M059J (cell line): ENCODE measurements at regions not wholly inside any gene's neighbourhood (a gene's known extent, or its start where the extent isn't known, plus 50 kb on each side); places are given as distances from the start of the nearest gene placed in this dataset.
"Not testable (repeated sequence)": the region's sequence is repeated elsewhere in the genome, so short reads cannot be mapped to it uniquely, and the experiment has no call there.

Experiments
- DNase-seq: peaks from one replicate; pipeline ENCODE4 v3.0.0-alpha.2; 2012; ENCODE audit warnings: low read depth

- DNase-seq, result peak; percentile 58
These were observed 742.5 kb downstream of the SPATA31A1 start for GRCh38 chr9:40097992-40098391.

GRCh38 chr9:40106003-40106782 lies 750.7 kb downstream of the SPATA31A1 start:
- peak; percentile 7 for DNase-seq

- not testable (repeated sequence) for DNase-seq
These were observed 751.3 kb downstream of the SPATA31A1 start for GRCh38 chr9:40106783-40107248.

- not testable (repeated sequence) for DNase-seq
These were observed 751.8 kb downstream of the SPATA31A1 start for GRCh38 chr9:40107251-40107650.

- not testable (repeated sequence) for DNase-seq
These were observed 753.0 kb downstream of the SPATA31A1 start for GRCh38 chr9:40108465-40108864.

- not testable (repeated sequence) for DNase-seq
These were observed 755.3 kb downstream of the SPATA31A1 start for GRCh38 chr9:40110751-40111150.

- DNase-seq, result not testable (repeated sequence)
These were observed 756.1 kb downstream of the SPATA31A1 start for GRCh38 chr9:40111571-40111970.

GRCh38 chr9:40130598-40130997 lies 775.1 kb downstream of the SPATA31A1 start:
- DNase-seq, result not testable (repeated sequence)

- not testable (repeated sequence) for DNase-seq
These were observed 813.7 kb downstream of the SPATA31A1 start for GRCh38 chr9:40169204-40169603.

- not testable (repeated sequence) for DNase-seq
These were observed 817.8 kb downstream of the SPATA31A1 start for GRCh38 chr9:40173316-40173715.

GRCh38 chr9:40174035-40174434 lies 818.6 kb downstream of the SPATA31A1 start:
- DNase-seq, result not testable (repeated sequence)

- not testable (repeated sequence) for DNase-seq
These were observed 821.9 kb downstream of the SPATA31A1 start for GRCh38 chr9:40177403-40177802.

GRCh38 chr9:40191403-40191802 lies 835.9 kb downstream of the SPATA31A1 start:
- DNase-seq, result not testable (repeated sequence)

- not testable (repeated sequence) for DNase-seq
These were observed 836.7 kb downstream of the SPATA31A1 start for GRCh38 chr9:40192162-40192561.

- DNase-seq, result not testable (repeated sequence)
These were observed 840.8 kb downstream of the SPATA31A1 start for GRCh38 chr9:40196165-40196714.

GRCh38 chr9:40196803-40197202 lies 841.3 kb downstream of the SPATA31A1 start:
- DNase-seq, result not testable (repeated sequence)

GRCh38 chr9:40221596-40222233 lies 866.2 kb downstream of the SPATA31A1 start:
- not testable (repeated sequence) for DNase-seq

GRCh38 chr9:40222617-40223200 lies 867.2 kb downstream of the SPATA31A1 start:
- not testable (repeated sequence) for DNase-seq

- not testable (repeated sequence) for DNase-seq
These were observed 867.9 kb downstream of the SPATA31A1 start for GRCh38 chr9:40223353-40223752.
